H9 (cell line): ENCODE measurements at regions not wholly inside any gene's neighbourhood (a gene's known extent, or its start where the extent isn't known, plus 50 kb on each side); places are given as distances from the start of the nearest gene placed in this dataset.

Experiments
- DNase-seq: peaks from one replicate; pipeline ENCODE4 v3.0.0-alpha.2; 2017
- H2AFZ ChIP-seq: one replicate; pipeline ENCODE4 v1.6.1; 2013; ENCODE audit warnings: mild to moderate bottlenecking, low read length, control low read depth, moderate library complexity
- H2AK5ac ChIP-seq: 2 replicates; pipeline ENCODE4 v1.6.1; 2013; ENCODE audit warnings: low read length, control low read depth, mixed read lengths; ENCODE audit not compliant: insufficient read length
- H2BK120ac ChIP-seq: one replicate; pipeline ENCODE4 v1.6.1; 2013; ENCODE audit warnings: low read depth, mild to moderate bottlenecking, low read length, control low read depth, inconsistent platforms; ENCODE audit not compliant: poor library complexity, severe bottlenecking
- H2BK12ac ChIP-seq: 2 replicates; pipeline ENCODE4 v1.6.1; 2013; ENCODE audit warnings: low read length, control low read depth, mixed read lengths, low read depth; ENCODE audit not compliant: insufficient read length
- H2BK15ac ChIP-seq: 2 replicates; pipeline ENCODE4 v1.6.1; 2013; ENCODE audit warnings: low read depth, low read length, control low read depth
- H2BK20ac ChIP-seq: one replicate; pipeline ENCODE4 v1.6.1; 2013; ENCODE audit warnings: low read depth, mild to moderate bottlenecking, low read length, control low read depth, inconsistent platforms; ENCODE audit not compliant: poor library complexity, severe bottlenecking
- H2BK5ac ChIP-seq: 2 replicates; pipeline ENCODE4 v1.6.1; 2013; ENCODE audit warnings: low read length, control low read depth, mixed read lengths; ENCODE audit not compliant: insufficient read length
- H3K14ac ChIP-seq: 2 replicates; pipeline ENCODE4 v1.6.1; 2013; ENCODE audit warnings: low read length, control low read depth; ENCODE audit not compliant: insufficient read depth
- H3K18ac ChIP-seq: 2 replicates; pipeline ENCODE4 v1.6.1; 2013; ENCODE audit warnings: low read depth, mild to moderate bottlenecking, mixed read lengths, low read length, control low read depth; ENCODE audit not compliant: insufficient read length
- H3K23ac ChIP-seq: 2 replicates; pipeline ENCODE4 v1.6.1; 2013; ENCODE audit warnings: low read length, control low read depth, mixed read lengths, low read depth; ENCODE audit not compliant: insufficient read length
- H3K23me2 ChIP-seq: 2 replicates; pipeline ENCODE4 v1.6.1; 2013; ENCODE audit warnings: low read depth, mild to moderate bottlenecking, mixed read lengths, low read length, control low read depth; ENCODE audit not compliant: insufficient read length, poor library complexity, severe bottlenecking
- H3K27ac ChIP-seq: 2 replicates; pipeline ENCODE4 v1.5.1; 2013; ENCODE audit warnings: low read length, control low read depth, mixed read lengths, low read depth; ENCODE audit not compliant: insufficient read length
- H3K27me3 ChIP-seq: 2 replicates; pipeline ENCODE4 v1.6.1; 2013; ENCODE audit warnings: low read length, control low read depth, inconsistent platforms; ENCODE audit not compliant: insufficient read depth
- H3K4ac ChIP-seq: 2 replicates; pipeline ENCODE4 v1.6.1; 2013; ENCODE audit warnings: low read depth, mild to moderate bottlenecking, control low read depth, inconsistent platforms, low read length, moderate library complexity
- H3K4me1 ChIP-seq: 2 replicates; pipeline ENCODE4 v1.6.1; 2013; ENCODE audit warnings: low read length, control low read depth, inconsistent platforms; ENCODE audit not compliant: insufficient read depth
- H3K4me2 ChIP-seq: 2 replicates; pipeline ENCODE4 v1.6.1; 2013; ENCODE audit warnings: low read length, control low read depth, mixed read lengths; ENCODE audit not compliant: insufficient read length, insufficient read depth
- H3K56ac ChIP-seq: 2 replicates; pipeline ENCODE4 v1.6.1; 2013; ENCODE audit warnings: low read depth, mild to moderate bottlenecking, mixed read lengths, low read length, control low read depth; ENCODE audit not compliant: insufficient read length
- H3K79me1 ChIP-seq: 2 replicates; pipeline ENCODE4 v1.6.1; 2013; ENCODE audit warnings: low read depth, mild to moderate bottlenecking, moderate library complexity, low read length, control low read depth, inconsistent platforms; ENCODE audit not compliant: insufficient read depth, poor library complexity, severe bottlenecking
- H3K79me2 ChIP-seq: 2 replicates; pipeline ENCODE4 v1.6.1; 2013; ENCODE audit warnings: low read length, control low read depth, inconsistent platforms; ENCODE audit not compliant: insufficient read depth
- H3K9ac ChIP-seq: 2 replicates; pipeline ENCODE4 v1.6.1; 2013; ENCODE audit warnings: low read length, control low read depth, mixed read lengths; ENCODE audit not compliant: insufficient read length; ENCODE audit errors: extremely low read depth
- H3K9me3 ChIP-seq: one replicate; pipeline ENCODE4 v1.6.1; 2013; ENCODE audit warnings: low read depth, low read length, inconsistent platforms; ENCODE audit not compliant: control insufficient read depth
- H3T11ph ChIP-seq: one replicate; pipeline ENCODE4 v1.6.1; 2013; ENCODE audit warnings: mild to moderate bottlenecking, low read length, control low read depth, inconsistent platforms
- H4K20me1 ChIP-seq: one replicate; pipeline ENCODE4 v1.6.1; 2013; ENCODE audit not compliant: control insufficient read depth, insufficient read length, insufficient read depth
- H4K5ac ChIP-seq: 2 replicates; pipeline ENCODE4 v1.6.1; 2013; ENCODE audit warnings: low read depth, mild to moderate bottlenecking, mixed read lengths, low read length, control low read depth; ENCODE audit not compliant: insufficient read length
- H4K8ac ChIP-seq: replicated peaks from 2 replicates; pipeline ENCODE4 v1.6.1; 2013; ENCODE audit warnings: low read length, control low read depth, mixed read lengths, low read depth; ENCODE audit not compliant: insufficient read length
- H4K91ac ChIP-seq: 2 replicates; pipeline ENCODE4 v1.6.1; 2013; ENCODE audit warnings: low read depth, mild to moderate bottlenecking, moderate library complexity, mixed read lengths, low read length, control low read depth; ENCODE audit not compliant: insufficient read length
- H3K27ac Mint-ChIP-seq, 3 experiments: 2 replicates in 2 of 3; 3 replicates in 1 of 3; pipeline ENCODE4 v1.8.0; 2020 to 2021; ENCODE audit warnings: mixed read lengths in 3 of 3, mild to moderate bottlenecking in 1 of 3, moderate library complexity in 1 of 3
- H3K27me3 Mint-ChIP-seq: 2 replicates; pipeline ENCODE4 v1.8.0; 2021; ENCODE audit warnings: low read depth, mild to moderate bottlenecking, moderate library complexity, mixed read lengths
- H3K36me3 Mint-ChIP-seq, 3 experiments: 2 replicates in 2 of 3; 3 replicates in 1 of 3; pipeline ENCODE4 v1.8.0; 2020 to 2021; ENCODE audit warnings: low read depth in 3 of 3, mixed read lengths in 3 of 3; ENCODE audit not compliant: insufficient read depth in 1 of 3
- H3K4me1 Mint-ChIP-seq, 2 experiments: 2 replicates each; pipeline ENCODE4 v1.8.0; 2020; ENCODE audit warnings: mixed read lengths in 2 of 2
- H3K4me3 Mint-ChIP-seq, 2 experiments: 2 replicates in 1 of 2; 3 replicates in 1 of 2; pipeline ENCODE4 v1.8.0; 2020 to 2021; ENCODE audit warnings: mild to moderate bottlenecking in 2 of 2, mixed read lengths in 2 of 2, moderate library complexity in 1 of 2
- H3K9me3 Mint-ChIP-seq, 2 experiments: 2 replicates in 1 of 2; 3 replicates in 1 of 2; pipeline ENCODE4 v1.8.0; 2020; ENCODE audit warnings: mild to moderate bottlenecking in 2 of 2, mixed read lengths in 2 of 2, moderate library complexity in 1 of 2
- CTCF ChIP-seq: fragments of 200-600 bp; sonication (generic); conservative IDR thresholded peaks from 3 replicates; pipeline ENCODE4 v1.8.0; 2021; ENCODE audit warnings: antibody characterized with exemption, mild to moderate bottlenecking
- WGBS: extraction: QIAGEN DNeasy Blood & Tissue Kit; methylation state at CpG from one replicate; pipeline ENCODE4 v1.1.7; 2013; ENCODE audit warnings: missing lambda C conversion rate, low lambda C conversion rate, mixed read lengths; ENCODE audit not compliant: insufficient read length; ENCODE audit errors: extremely low coverage; 5-methylcytosine and 5-hydroxymethylcytosine counted together

GRCh38 chr15:31482122-31482922 lies 155.7 kb downstream of the KLF13 start:
- Histone ChIP-seq H3K27me3 (peaks cover 21% of the 10 kb centered on the region), H2AK5ac (no peak overlapping the region), H3K23ac (no peak overlapping the region), H4K91ac (no peak overlapping the region), H2AFZ (no peak overlapping the region), H3K23me2 (no peaks in the 10 kb centered on the region), H2BK15ac (no peak overlapping the region), H3K4ac (no peak overlapping the region), H2BK5ac (no peak overlapping the region), H2BK12ac (no peak overlapping the region), H3K79me1 (no peaks in the 10 kb centered on the region), H4K20me1 (peaks cover 2% of the 10 kb centered on the region), H4K5ac (no peak overlapping the region), H3K27ac (no peak overlapping the region), H3K79me2 (no peaks in the 10 kb centered on the region), H2BK120ac (no peak overlapping the region), H3K18ac (no peak overlapping the region), H3T11ph (no peak overlapping the region), H3K56ac (no peak overlapping the region), H3K9ac (no peak overlapping the region), H3K14ac (no peak overlapping the region; the same call in 1 of the 2 replicates), H3K9me3 (no peaks in the 10 kb centered on the region), H2BK20ac (no peak overlapping the region), H3K4me1 (no peaks in the 10 kb centered on the region), H3K4me2 (peak overlapping the region; percentile 47), H4K8ac (no peak overlapping the region)
- Mint-ChIP-seq H3K36me3 (peaks cover 4 to 10% (median 6%) of the 10 kb centered on the region in 3 experiments), H3K9me3 (peaks cover 6 to 9% of the 10 kb centered on the region in 2 experiments), H3K27me3 (peaks cover 49% of the 10 kb centered on the region), H3K27ac (no peak overlapping the region), H3K4me3 (peak overlapping the region in 1 of 2 experiments; percentile 78; a peak in 2 of 5 replicates), H3K4me1 (0 out of 4 replicates have a peak, but pooled peaks cover 0 to 2% of the 10 kb centered on the region in 2 experiments)
- no peak for TF ChIP-seq CTCF
- no CpG with 5 or more reads among the region's 38 CpGs for WGBS
- peak; percentile 29 for DNase-seq
